ENCODE measurements at regions not wholly inside any gene's neighbourhood (a gene's known extent, or its start where the extent isn't known, plus 50 kb on each side); places are given as distances from the start of the nearest gene placed in this dataset.

- DNase-seq (ENCODE audit: insufficient read length) (no peak), FAIRE-seq (no peak)
- TF ChIP-seq POLR2A (IDR thresholded peaks at IDR 0.05; ENCODE audit: low read depth, low read length) (no peak), POLR2AphosphoS5 (IDR thresholded peaks at IDR 0.05; ENCODE audit: low read depth, low read length) (no peak), TAF1 (IDR thresholded peaks at IDR 0.05; ENCODE audit: borderline replicate concordance, low read depth, low read length) (no peak)
These were observed 583.5 kb upstream of the SALL3 start for GRCh38 chr18:78396077-78396476.

DNA sequence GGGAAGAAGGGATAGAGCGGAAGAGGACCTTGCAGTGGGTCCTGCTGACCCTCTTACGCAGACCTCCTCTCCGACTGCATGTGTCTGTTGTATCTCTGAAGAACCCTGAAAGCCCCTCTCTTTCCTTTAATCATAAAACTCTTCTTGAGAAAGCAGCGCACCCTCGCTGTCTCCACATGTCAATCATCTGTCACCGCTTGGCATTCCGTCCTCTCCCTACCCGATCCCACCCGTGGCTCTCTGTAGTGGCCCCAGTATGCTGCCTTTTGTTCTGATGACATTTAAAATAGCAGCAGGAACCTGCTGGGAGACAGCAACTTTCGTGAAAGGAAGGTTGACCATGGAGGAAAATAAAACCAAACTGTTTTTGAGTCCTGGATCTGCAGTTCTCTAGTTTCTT lies 582.9 kb upstream of the SALL3 start:
- no peak for DNase-seq (ENCODE audit: insufficient read length)
- no peak for FAIRE-seq
- TF ChIP-seq TAF1 (IDR thresholded peaks at IDR 0.05; ENCODE audit: borderline replicate concordance, low read depth, low read length) = no peak
- TF ChIP-seq POLR2AphosphoS5 (IDR thresholded peaks at IDR 0.05; ENCODE audit: low read depth, low read length) = no peak
- no peak for TF ChIP-seq POLR2A (IDR thresholded peaks at IDR 0.05; ENCODE audit: low read depth, low read length)

DNA sequence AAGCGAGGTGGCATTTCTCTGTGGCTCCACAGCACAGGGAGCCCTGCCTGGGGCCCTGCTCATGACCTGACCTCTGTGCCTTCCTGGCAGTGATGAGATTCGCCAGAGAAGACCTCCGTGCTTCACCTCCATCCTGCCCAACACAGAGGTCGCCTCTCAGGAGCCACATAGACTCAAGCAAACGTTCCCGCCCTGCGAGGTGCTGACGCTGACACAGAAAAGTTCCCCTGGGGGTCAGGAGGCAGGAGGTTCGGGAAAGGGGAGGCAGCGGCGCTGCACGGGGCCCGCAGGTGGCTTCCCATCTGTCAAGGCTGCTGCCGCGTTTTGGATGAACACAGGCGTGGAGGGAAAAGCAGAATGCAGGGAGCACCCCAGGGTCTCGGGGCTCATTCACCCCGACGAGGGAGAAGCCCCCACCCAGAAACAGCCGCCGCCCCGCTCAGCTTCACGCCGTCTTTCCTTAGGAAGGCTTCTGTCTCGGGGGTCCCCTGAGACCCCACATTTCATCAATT lies 579.6 kb upstream of the SALL3 start:
- DNase-seq (ENCODE audit: insufficient read length) (no peak), FAIRE-seq (no peak)
- TF ChIP-seq POLR2AphosphoS5 (IDR thresholded peaks at IDR 0.05; ENCODE audit: low read depth, low read length) = no peak
- no peak for TF ChIP-seq POLR2A (IDR thresholded peaks at IDR 0.05; ENCODE audit: low read depth, low read length)
- TF ChIP-seq TAF1 (IDR thresholded peaks at IDR 0.05; ENCODE audit: borderline replicate concordance, low read depth, low read length) = no peak

DNA sequence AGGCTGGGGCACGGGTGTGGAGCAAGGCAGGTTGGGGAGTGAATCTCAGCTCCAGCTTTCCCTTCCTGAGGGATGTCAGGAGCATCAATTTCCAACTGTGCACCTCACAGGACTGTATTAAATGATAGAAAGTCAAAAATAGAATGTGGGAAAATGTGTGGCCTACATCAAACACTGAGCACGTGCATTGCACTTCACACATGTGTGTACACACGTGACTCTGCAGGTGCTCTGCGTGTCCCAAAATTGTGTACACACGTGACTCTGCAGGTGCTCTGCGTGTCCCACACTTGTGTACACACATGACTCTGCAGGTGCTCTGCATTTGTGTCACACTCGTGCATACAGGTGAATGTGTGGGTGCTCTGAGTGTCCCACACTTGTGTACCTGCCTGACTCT lies 577.2 kb upstream of the SALL3 start:
- FAIRE-seq = no peak
- DNase-seq (ENCODE audit: insufficient read length) = no peak
- TF ChIP-seq POLR2AphosphoS5 (IDR thresholded peaks at IDR 0.05; ENCODE audit: low read depth, low read length) = no peak
- TF ChIP-seq POLR2A (IDR thresholded peaks at IDR 0.05; ENCODE audit: low read depth, low read length) = no peak
- no peak for TF ChIP-seq TAF1 (IDR thresholded peaks at IDR 0.05; ENCODE audit: borderline replicate concordance, low read depth, low read length)

GRCh38 chr18:78402966-78403365 lies 576.7 kb upstream of the SALL3 start:
- no peak for FAIRE-seq
- no peak for TF ChIP-seq POLR2AphosphoS5 (IDR thresholded peaks at IDR 0.05; ENCODE audit: low read depth, low read length)
- DNase-seq (ENCODE audit: insufficient read length) = no peak

- DNase-seq (ENCODE audit: insufficient read length) = no peak
- TF ChIP-seq POLR2AphosphoS5 (IDR thresholded peaks at IDR 0.05; ENCODE audit: low read depth, low read length) (no peak), POLR2A (IDR thresholded peaks at IDR 0.05; ENCODE audit: low read depth, low read length) (no peak), TAF1 (IDR thresholded peaks at IDR 0.05; ENCODE audit: borderline replicate concordance, low read depth, low read length) (no peak)
- no peak for FAIRE-seq
These were observed 576.2 kb upstream of the SALL3 start for GRCh38 chr18:78403371-78403770.

DNA sequence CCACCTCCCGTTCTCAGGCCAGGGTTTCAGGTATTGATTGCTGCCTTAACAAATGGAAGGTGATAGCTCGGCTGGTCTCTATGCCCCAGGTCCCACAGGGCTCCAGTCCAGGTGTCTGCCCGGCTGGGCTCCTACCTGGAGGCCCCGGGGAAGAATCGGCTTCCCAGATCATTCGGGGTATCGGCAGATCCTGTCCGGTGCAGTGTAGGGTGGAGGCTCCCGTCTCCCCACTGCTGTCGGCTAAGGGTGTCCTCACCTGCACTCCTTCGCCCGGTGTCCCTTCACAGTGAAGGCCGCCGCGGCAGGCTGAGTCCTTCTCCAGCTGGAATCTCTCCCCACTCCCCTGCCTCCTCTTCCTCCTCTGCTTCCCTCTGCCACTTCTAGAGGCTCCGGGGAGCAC lies 573.9 kb upstream of the SALL3 start:
- DNase-seq (ENCODE audit: insufficient read length) (no peak), FAIRE-seq (no peak)
- TF ChIP-seq POLR2A (IDR thresholded peaks at IDR 0.05; ENCODE audit: low read depth, low read length) = no peak
- TF ChIP-seq POLR2AphosphoS5 (IDR thresholded peaks at IDR 0.05; ENCODE audit: low read depth, low read length) = no peak

DNA sequence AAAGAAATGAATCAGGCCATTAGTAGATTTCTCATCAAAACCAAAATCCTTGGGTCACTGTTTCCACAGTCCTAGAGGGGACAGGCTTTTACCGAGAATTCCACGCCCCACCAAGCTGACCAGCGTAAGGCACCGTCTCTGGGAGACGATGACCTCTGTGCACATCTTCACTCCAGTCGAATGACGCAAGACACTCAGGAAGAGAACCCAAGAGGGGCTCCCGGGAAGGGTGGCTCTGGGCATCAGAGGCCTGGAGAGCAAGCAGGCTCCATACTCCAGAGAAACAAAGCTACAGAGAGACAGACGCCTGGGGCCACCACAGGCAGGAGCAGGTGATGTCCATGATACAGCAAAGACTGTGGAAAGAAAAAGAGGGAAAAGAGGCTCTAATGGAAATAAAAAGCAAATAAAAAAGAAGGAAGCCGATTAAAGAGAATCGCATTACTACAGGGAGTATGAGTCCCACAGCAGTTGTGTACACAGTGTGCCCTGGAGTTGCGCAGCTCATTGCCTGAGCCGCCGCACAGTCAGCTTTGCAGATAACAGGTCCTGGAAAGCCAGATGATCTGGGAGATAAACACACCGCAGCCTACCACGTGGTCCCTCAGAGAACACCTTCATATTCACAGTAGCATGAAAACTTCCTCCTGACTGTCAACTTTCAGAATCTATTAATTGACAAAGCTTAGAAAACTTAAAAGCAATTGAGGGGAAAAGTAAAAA lies 572.7 kb upstream of the SALL3 start:
- TF ChIP-seq POLR2AphosphoS5 (IDR thresholded peaks at IDR 0.05; ENCODE audit: low read depth, low read length) = no peak
- DNase-seq (ENCODE audit: insufficient read length) (no peak), FAIRE-seq (no peak)

DNA sequence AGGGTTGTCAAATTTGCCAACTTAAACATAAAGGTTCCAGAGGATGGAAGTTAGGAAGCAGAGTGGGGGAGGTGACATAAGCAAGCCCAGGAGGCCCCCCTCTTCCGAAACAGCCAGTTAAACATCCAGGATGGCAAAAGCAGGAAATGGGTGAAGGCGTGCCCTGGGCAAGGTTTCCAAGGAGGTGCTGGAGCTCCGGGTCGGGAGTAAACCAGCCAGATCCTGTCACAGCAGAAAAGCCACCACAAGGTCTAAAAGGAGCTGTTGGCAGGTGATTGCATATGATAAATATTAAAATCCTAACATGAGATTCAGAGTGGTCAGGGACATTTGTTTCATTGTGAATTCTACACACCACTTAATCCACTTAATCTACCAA lies 572.2 kb upstream of the SALL3 start:
- no peak for DNase-seq (ENCODE audit: insufficient read length)
- TF ChIP-seq POLR2A (IDR thresholded peaks at IDR 0.05; ENCODE audit: low read depth, low read length) = no peak
- TF ChIP-seq POLR2AphosphoS5 (IDR thresholded peaks at IDR 0.05; ENCODE audit: low read depth, low read length) = no peak
- TF ChIP-seq TAF1 (IDR thresholded peaks at IDR 0.05; ENCODE audit: borderline replicate concordance, low read depth, low read length) = no peak
- FAIRE-seq = no peak

GRCh38 chr18:78408623-78409022 lies 571.0 kb upstream of the SALL3 start:
- TF ChIP-seq TAF1 (IDR thresholded peaks at IDR 0.05; ENCODE audit: borderline replicate concordance, low read depth, low read length) (no peak), POLR2A (IDR thresholded peaks at IDR 0.05; ENCODE audit: low read depth, low read length) (no peak), POLR2AphosphoS5 (IDR thresholded peaks at IDR 0.05; ENCODE audit: low read depth, low read length) (no peak)
- DNase-seq (ENCODE audit: insufficient read length) (no peak), FAIRE-seq (no peak)

DNA sequence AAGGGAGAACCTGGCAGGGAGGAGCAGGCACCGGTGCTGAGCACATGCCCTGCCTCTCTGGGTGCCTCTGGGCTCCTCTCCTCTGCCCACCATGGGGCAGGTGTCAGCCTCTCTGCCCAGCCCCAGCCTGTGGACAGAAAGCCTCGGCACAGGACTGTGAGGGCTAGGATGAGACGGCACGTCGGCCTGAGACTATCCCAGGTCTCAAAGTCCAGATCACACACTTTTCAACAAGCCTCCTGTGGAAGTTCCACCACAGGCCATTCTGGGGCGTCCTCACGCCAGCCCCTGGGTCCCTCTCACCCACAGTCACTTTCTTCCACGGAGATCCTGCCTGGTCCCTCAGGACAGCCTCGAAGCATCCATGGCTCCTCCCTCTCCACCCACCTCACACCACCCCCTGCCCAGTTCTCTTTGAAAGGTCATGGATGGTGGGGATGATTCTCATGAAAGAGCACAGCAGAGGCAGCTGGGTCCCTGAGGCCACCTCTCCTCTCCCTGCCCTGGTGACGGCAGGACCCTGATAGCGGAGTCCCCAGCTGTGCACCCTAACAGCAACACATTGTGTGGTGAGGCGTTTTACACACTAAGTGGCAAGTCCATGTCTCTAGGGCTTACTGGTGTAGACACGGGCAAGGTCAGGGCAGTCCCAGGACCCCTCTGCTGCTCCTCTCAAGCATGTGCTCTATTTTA lies 569.4 kb upstream of the SALL3 start:
- TF ChIP-seq POLR2AphosphoS5 (IDR thresholded peaks at IDR 0.05; ENCODE audit: low read depth, low read length) (no peak), POLR2A (IDR thresholded peaks at IDR 0.05; ENCODE audit: low read depth, low read length) (no peak), TAF1 (IDR thresholded peaks at IDR 0.05; ENCODE audit: borderline replicate concordance, low read depth, low read length) (no peak)

GRCh38 chr18:78411539-78411938 lies 568.1 kb upstream of the SALL3 start:
- DNase-seq (ENCODE audit: insufficient read length) = no peak
- no peak for FAIRE-seq
- TF ChIP-seq POLR2A (IDR thresholded peaks at IDR 0.05; ENCODE audit: low read depth, low read length) = no peak
- TF ChIP-seq TAF1 (IDR thresholded peaks at IDR 0.05; ENCODE audit: borderline replicate concordance, low read depth, low read length) = no peak
- no peak for TF ChIP-seq POLR2AphosphoS5 (IDR thresholded peaks at IDR 0.05; ENCODE audit: low read depth, low read length)

More for the DNA sequence above, 569.4 kb upstream of the SALL3 start:
- DNase-seq (ENCODE audit: insufficient read length) (no peak), FAIRE-seq (no peak)

Measured in GM12892 (cell line).